ENCODE measurements at regions not wholly inside any gene's neighbourhood (a gene's known extent, or its start where the extent isn't known, plus 50 kb on each side); places are given as distances from the start of the nearest gene placed in this dataset.

DNA sequence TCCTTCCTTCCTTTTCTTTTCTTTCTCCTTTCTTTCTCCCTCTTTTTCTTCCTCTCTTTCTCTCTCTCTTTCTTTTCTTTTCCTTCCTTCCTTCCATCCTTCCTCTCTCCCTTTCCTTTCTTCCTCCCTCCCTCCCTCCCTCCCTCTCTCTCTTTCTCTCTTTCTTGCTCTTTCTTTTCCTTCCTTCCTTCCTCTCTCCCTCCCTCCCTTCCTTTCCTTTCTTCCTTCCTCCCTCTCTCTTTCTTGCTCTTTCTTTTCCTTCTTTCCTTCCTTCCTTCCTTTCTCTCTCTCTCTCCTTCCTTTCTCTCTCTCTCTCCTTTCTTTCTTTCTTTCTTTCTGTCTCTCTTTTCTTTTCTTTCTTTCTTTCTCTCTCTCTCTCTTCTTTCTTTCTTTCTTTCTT, 207.6 kb downstream of the ATP23 start:
- Histone ChIP-seq H3K4me1 (peaks cover 7% of the 10 kb centered on the region), H3K9me3 (no peaks in the 10 kb centered on the region; the same call in 1 of the 2 replicates), H3K4me3 (ENCODE audit: low read depth, low read length) (no peak overlapping the region), H3K27me3 (no peaks in the 10 kb centered on the region), H3K36me3 (no peaks in the 10 kb centered on the region)
- TF ChIP-seq, protein P1, sequence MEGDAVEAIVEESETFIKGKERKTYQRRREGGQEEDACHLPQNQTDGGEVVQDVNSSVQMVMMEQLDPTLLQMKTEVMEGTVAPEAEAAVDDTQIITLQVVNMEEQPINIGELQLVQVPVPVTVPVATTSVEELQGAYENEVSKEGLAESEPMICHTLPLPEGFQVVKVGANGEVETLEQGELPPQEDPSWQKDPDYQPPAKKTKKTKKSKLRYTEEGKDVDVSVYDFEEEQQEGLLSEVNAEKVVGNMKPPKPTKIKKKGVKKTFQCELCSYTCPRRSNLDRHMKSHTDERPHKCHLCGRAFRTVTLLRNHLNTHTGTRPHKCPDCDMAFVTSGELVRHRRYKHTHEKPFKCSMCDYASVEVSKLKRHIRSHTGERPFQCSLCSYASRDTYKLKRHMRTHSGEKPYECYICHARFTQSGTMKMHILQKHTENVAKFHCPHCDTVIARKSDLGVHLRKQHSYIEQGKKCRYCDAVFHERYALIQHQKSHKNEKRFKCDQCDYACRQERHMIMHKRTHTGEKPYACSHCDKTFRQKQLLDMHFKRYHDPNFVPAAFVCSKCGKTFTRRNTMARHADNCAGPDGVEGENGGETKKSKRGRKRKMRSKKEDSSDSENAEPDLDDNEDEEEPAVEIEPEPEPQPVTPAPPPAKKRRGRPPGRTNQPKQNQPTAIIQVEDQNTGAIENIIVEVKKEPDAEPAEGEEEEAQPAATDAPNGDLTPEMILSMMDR (IDR thresholded peaks at IDR 0.05; ENCODE audit: low read depth, low read length), result no peak
- DNase-seq, result no peak

DNA sequence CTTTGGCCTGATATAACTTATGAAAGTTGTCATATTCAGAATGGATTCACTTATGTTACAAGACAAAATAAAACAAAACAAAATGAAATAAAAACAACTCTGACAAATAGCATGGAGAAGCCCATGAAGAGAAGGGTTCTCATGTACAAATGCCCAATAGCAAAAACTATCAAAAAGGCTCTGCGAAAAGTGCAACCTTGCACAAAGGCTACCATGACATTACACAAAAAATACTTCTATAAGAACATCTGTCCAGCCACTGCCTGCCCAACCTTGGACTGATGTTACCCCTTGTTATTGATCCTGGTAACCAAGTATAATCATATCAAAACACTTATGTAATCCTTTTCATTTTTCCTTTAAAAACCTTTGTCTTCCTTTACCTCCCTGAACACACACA, 213.0 kb downstream of the ATP23 start:
- H3K4me1 ChIP-seq, result no peaks in the 10 kb centered on the region
- TF ChIP-seq, protein P1 (IDR thresholded peaks at IDR 0.05; ENCODE audit: low read depth, low read length), result no peak

DNA sequence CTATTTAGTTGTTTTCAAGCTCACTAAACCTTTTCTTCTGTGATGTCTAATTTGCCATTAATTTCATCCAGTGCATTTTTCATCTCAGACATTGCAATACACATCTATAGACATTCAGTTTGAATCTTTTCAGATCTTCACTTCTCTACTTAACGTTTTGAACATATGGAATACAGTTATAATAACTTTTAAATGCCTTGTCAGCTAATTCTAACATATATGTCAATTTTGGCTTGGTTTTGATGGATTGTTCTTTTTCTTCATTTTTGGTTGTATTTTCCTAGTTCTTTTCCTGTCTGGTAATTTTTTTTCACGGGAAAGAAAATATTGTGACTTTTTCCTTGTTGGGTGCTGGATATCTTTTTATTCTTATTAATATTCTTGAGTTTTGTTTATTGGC, 215.3 kb downstream of the ATP23 start:
- Histone ChIP-seq H3K4me3 (ENCODE audit: low read depth, low read length) (no peak overlapping the region), H3K27me3 (peaks cover 20% of the 10 kb centered on the region), H3K4me1 (no peaks in the 10 kb centered on the region), H3K9me3 (no peaks in the 10 kb centered on the region), H3K36me3 (no peaks in the 10 kb centered on the region)
- TF ChIP-seq, protein P1 (IDR thresholded peaks at IDR 0.05; ENCODE audit: low read depth, low read length), result no peak
- DNase-seq, result no peak

More for the DNA sequence above, 213.0 kb downstream of the ATP23 start:
- Histone ChIP-seq H3K36me3 (no peaks in the 10 kb centered on the region), H3K4me3 (ENCODE audit: low read depth, low read length) (no peak overlapping the region), H3K27me3 (peaks cover 4% of the 10 kb centered on the region; the same call in 1 of the 2 replicates), H3K9me3 (no peaks in the 10 kb centered on the region; the same call in 1 of the 2 replicates)
- DNase-seq, result no peak

DNA sequence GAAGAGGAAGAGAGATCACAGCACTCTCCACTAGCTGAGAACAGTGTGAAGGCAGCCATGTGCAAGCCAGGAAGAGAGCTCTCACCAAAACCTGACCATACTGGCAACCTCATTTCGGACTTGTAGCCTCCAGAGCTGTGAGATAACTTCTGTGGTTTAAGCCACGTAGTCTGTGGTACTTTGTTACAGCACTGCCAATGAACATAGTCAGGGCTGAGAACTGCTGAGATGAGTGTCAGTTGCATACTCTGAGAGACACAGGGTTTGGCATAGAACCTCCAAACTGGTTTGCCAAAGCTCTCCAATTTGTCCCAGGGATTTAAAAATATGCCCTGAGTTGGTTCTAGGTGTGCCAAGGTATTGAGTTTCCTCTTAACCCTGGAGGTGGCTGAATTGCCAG, 218.6 kb downstream of the ATP23 start:
- Histone ChIP-seq H3K36me3 (no peaks in the 10 kb centered on the region), H3K27me3 (peaks cover 41% of the 10 kb centered on the region), H3K9me3 (no peaks in the 10 kb centered on the region), H3K4me3 (ENCODE audit: low read depth, low read length) (no peak overlapping the region), H3K4me1 (no peaks in the 10 kb centered on the region)
- DNase-seq, result no peak
- TF ChIP-seq, protein P1 (IDR thresholded peaks at IDR 0.05; ENCODE audit: low read depth, low read length), result no peak

DNA sequence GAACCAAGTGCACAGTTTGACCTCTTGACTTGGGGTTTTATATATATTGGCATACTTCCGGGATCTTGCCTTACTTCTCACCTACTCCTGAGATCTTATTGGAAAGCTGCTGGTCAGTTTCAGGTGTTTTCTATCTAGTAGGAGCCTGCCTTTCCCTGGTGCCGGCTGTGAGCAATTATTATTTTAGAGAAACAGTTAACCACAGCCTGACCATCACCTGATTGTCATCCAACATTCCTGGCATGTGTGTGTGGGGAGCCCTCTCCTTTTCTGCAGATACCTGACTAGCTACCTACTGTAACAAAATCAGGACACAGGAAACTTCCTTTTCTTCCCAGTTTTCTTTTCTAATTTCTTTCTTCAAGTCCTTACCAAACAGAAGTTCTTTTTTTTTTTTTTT, 220.4 kb downstream of the ATP23 start:
- Histone ChIP-seq H3K36me3 (no peaks in the 10 kb centered on the region), H3K4me1 (no peaks in the 10 kb centered on the region; the same call in 1 of the 2 replicates), H3K27me3 (peaks cover 37% of the 10 kb centered on the region), H3K9me3 (no peaks in the 10 kb centered on the region), H3K4me3 (ENCODE audit: low read depth, low read length) (no peak overlapping the region)
- TF ChIP-seq, protein P1 (IDR thresholded peaks at IDR 0.05; ENCODE audit: low read depth, low read length), result no peak
- no peak for DNase-seq

DNA sequence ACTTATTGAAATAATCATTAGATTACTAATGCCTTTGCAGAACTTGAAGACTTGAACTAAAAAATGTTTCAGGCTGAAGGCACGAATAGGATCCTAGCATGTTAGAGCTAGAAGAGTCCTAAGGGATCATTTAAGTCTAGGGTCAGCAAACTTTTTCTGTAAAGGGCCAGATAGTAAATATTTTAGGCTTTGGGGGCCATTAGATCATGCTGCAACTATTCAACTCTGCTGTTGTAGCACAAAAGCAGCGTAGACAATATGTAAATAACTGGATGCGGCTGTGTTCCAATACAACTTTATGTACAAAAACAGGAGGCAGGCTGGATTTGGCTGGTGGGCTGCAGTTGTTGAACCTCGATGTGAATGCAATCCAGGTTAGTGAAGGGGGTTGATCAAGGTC, 221.7 kb downstream of the ATP23 start:
- H3K4me1 ChIP-seq, result no peaks in the 10 kb centered on the region; the same call in 1 of the 2 replicates
- no peaks in the 10 kb centered on the region for H3K9me3 ChIP-seq
- TF ChIP-seq, protein P1 (IDR thresholded peaks at IDR 0.05; ENCODE audit: low read depth, low read length), result no peak
- no peak for DNase-seq
- no peaks in the 10 kb centered on the region for H3K36me3 ChIP-seq
- peaks cover 37% of the 10 kb centered on the region for H3K27me3 ChIP-seq
- H3K4me3 ChIP-seq (ENCODE audit: low read depth, low read length), result no peak overlapping the region

All from BE2C (cell line).